Heart left ventricle (tissue), 16 donors: ENCODE measurements at regions not wholly inside any gene's neighbourhood (a gene's known extent, or its start where the extent isn't known, plus 50 kb on each side); places are given as distances from the start of the nearest gene placed in this dataset.

ENCODE experiments used
- ATAC-seq, 4 donors: fragments of 200-7000 bp; cut with Tn5 transposase; one replicate each; pipeline ENCODE4 v1.9.1; 2020 to 2022; ENCODE audit warnings: moderate library complexity in 4 of 4, mild to moderate bottlenecking in 3 of 4, moderate number of reproducible peaks in 1 of 4
- DNase-seq, 5 donors: peaks; one replicate each; pipeline ENCODE4 v3.0.0-alpha.2; 2020
- H3K27ac ChIP-seq, 12 donors: fragments of 200-600 bp; sonication (generic) in 4 of 12; one replicate each; pipeline versions ENCODE4 v1.5.0 to v1.8.0; 2016 to 2022; ENCODE audit warnings: mild to moderate bottlenecking in 2 of 12
- H3K27me3 ChIP-seq, 9 donors: fragments of 200-600 bp; sonication (generic) in 2 of 9; one replicate each; pipeline versions ENCODE4 v1.5.1 to v1.8.0; 2016 to 2022; ENCODE audit warnings: mild to moderate bottlenecking in 3 of 9
- H3K36me3 ChIP-seq, 9 donors: fragments of 200-600 bp; sonication (generic) in 2 of 9; one replicate each; pipeline versions ENCODE4 v1.5.0 to v1.8.0; 2018 to 2022; ENCODE audit warnings: mild to moderate bottlenecking in 2 of 9
- H3K4me1 ChIP-seq, 12 donors: fragments of 200-600 bp; sonication (generic) in 4 of 12; one replicate each; pipeline versions ENCODE4 v1.5.0 to v1.8.0; 2016 to 2022; ENCODE audit warnings: mild to moderate bottlenecking in 3 of 12
- H3K4me3 ChIP-seq, 12 donors: fragments of 200-600 bp; sonication (generic) in 4 of 12; one replicate each; pipeline versions ENCODE4 v1.5.0 to v1.8.0; 2017 to 2022; ENCODE audit warnings: mild to moderate bottlenecking in 9 of 12, moderate library complexity in 4 of 12
- H3K9me3 ChIP-seq, 12 donors: fragments of 200-600 bp; sonication (generic) in 4 of 12; one replicate each; pipeline versions ENCODE4 v1.5.0 to v1.8.0; 2016 to 2022; ENCODE audit warnings: mild to moderate bottlenecking in 1 of 12
- POLR2A ChIP-seq, 2 donors: fragments of 450-650 bp; IDR thresholded peaks; one replicate each; pipeline ENCODE4 v1.6.1; 2017; ENCODE audit warnings: antibody characterized with exemption in 2 of 2, mild to moderate bottlenecking in 2 of 2, moderate library complexity in 2 of 2
- WGBS, 4 donors: extraction: QIAGEN DNeasy Blood & Tissue Kit in 2 of 4; methylation state at CpG; one replicate each; pipeline versions ENCODE4 v1.1.5 to v1.1.7; 2013 to 2018; 5-methylcytosine and 5-hydroxymethylcytosine counted together
- intact Hi-C, 10 donors: fragments of 100-400 bp; cut with DNase I; formaldehyde crosslinking; loops; one replicate each; pipeline versions ENCODE4 v1.11.1 to v1.14.2; 2022
- TF ChIP-seq, protein P1 (sequence below), 12 donors: fragments of 200-600 bp; sonication (generic) in 4 of 12; IDR thresholded peaks; one replicate each; pipeline versions ENCODE4 v1.5.0 to v1.8.0; 2018 to 2022; ENCODE audit warnings: antibody characterized with exemption in 12 of 12, mild to moderate bottlenecking in 5 of 12
- donor health status: ischemic (EF 13 %, LVEDD 7.1; RV severe dilation, severe dysfunction).
- donor health status: healthy with polysubstance abuse.
- donor health status: DM: no; HTN: yes; CAD: no.
- donor health status: DM: no; HTN: no; CAD: no.
- donor health status: ischemic (EF 25% LVEDD 6.9; RV normal size, moderate dysfunction).
- donor health status: ischemic (EF 25% LVEDD 5.7; RV mildly dilated, moderate dysfunction).
- donor health status: healthy.
- donor health status: DM: yes; HTN: yes; CAD: no.
- donor health status: ischemic (EF 35%, LVEDD 5.7; RV mildly dilated, moderate dysfunction).
- donor health status: nonischemic (EF 11% LVEDD 7.7; RV severe dilation, severe dysfunction).
- donor health status: DM: yes; HTN: yes; CAD: no.
- donor health status: PGD.
- donor health status: ischemic (EF 29% LVEDD 5.4; RV normal size, mild dysfunction).
- donor health status: nonischemic (EF 23%, LVEDD 6.1; RV moderate dilation, normal function).

DNA sequence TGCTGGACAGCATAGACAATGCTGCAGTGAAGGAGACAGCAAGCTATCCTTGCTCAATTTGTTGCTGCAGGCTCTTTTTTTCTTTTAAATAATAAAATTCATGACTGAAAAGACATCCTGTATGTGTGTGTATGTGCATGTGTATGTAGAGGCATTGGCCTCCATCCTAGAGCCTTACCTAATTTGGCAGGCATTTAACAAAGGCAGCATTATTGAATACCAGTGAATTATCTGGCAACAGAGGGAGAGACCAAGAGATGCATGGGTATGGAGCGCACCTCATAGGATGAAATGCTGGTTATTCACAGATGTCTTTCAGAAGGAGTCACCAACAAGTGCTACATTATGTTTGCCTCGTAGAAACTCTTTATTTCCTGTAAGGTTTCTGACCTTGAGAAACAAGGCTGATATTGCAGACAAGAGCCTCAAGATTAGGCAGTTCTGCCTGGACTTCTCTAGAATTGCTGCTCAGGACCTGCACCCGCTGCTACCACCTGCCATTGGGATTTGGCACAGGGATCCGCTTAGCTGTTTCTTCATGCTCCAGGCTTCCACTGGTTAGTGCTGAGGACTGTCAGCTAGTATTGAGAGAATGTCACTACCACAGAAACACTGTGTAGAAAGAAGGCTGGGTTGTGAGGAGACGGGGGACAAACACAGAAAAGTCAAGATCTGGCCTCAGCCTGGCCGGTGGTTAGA is 247.7 kb upstream of the RFX3 start:
- no peak for ATAC-seq
- intact Hi-C loops: no loop called here
- H3K4me3 ChIP-seq: no peak overlapping the region
- WGBS, 4 donors: 86 to 94% (median 87%) methylated on average over 6 of the region's 6 CpGs
- H3K4me1 ChIP-seq: no peaks in the 10 kb centered on the region
- no peaks in the 10 kb centered on the region for H3K9me3 ChIP-seq
- DNase-seq: no peak
- H3K36me3 ChIP-seq: no peaks in the 10 kb centered on the region
- no peak overlapping the region for H3K27ac ChIP-seq
- TF ChIP-seq, protein P1, sequence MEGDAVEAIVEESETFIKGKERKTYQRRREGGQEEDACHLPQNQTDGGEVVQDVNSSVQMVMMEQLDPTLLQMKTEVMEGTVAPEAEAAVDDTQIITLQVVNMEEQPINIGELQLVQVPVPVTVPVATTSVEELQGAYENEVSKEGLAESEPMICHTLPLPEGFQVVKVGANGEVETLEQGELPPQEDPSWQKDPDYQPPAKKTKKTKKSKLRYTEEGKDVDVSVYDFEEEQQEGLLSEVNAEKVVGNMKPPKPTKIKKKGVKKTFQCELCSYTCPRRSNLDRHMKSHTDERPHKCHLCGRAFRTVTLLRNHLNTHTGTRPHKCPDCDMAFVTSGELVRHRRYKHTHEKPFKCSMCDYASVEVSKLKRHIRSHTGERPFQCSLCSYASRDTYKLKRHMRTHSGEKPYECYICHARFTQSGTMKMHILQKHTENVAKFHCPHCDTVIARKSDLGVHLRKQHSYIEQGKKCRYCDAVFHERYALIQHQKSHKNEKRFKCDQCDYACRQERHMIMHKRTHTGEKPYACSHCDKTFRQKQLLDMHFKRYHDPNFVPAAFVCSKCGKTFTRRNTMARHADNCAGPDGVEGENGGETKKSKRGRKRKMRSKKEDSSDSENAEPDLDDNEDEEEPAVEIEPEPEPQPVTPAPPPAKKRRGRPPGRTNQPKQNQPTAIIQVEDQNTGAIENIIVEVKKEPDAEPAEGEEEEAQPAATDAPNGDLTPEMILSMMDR (IDR thresholded peaks at IDR 0.05): no peak
- TF ChIP-seq POLR2A (IDR thresholded peaks at IDR 0.05): no peak
- H3K27me3 ChIP-seq: no peaks in the 10 kb centered on the region

DNA sequence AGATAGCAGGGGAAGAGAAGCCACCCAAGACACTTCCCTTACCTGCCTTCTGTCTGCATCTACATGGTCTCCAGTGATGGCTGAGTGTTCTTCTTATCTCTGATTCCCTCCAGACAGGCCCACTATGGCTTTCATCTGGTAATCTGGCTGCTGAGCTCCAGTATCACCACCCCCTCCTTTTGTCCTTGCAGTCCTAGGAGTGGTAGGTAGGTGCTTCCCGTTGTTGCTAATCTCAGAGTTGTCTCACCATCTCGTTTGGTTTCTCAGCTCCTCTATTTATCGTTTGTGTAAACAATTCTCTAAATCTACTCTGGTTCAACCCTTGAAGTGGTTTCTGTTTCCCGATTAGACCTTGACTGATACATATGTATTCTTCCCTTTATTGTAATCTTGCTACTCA is 243.8 kb upstream of the RFX3 start:
- H3K4me3 ChIP-seq: no peak overlapping the region
- whole genome bisulfite sequencing, 4 donors: 20 to 29% (median 24%) methylated on average over 4 of the region's 4 CpGs
- peak overlapping the region in 3 of 12 donors; percentile 6 to 19 (median 15) for H3K27ac ChIP-seq
- H3K27me3 ChIP-seq: no peaks in the 10 kb centered on the region
- H3K9me3 ChIP-seq: peaks cover 0 to under 1% (median 0%) of the 10 kb centered on the region in 12 donors
- TF ChIP-seq, protein P1 (IDR thresholded peaks at IDR 0.05): no peak
- no peak for TF ChIP-seq POLR2A (IDR thresholded peaks at IDR 0.05)
- H3K36me3 ChIP-seq: no peaks in the 10 kb centered on the region
- H3K4me1 ChIP-seq: no peaks in the 10 kb centered on the region
- intact Hi-C loops: no loop called here
- ATAC-seq (no peak), DNase-seq (no peak)

DNA sequence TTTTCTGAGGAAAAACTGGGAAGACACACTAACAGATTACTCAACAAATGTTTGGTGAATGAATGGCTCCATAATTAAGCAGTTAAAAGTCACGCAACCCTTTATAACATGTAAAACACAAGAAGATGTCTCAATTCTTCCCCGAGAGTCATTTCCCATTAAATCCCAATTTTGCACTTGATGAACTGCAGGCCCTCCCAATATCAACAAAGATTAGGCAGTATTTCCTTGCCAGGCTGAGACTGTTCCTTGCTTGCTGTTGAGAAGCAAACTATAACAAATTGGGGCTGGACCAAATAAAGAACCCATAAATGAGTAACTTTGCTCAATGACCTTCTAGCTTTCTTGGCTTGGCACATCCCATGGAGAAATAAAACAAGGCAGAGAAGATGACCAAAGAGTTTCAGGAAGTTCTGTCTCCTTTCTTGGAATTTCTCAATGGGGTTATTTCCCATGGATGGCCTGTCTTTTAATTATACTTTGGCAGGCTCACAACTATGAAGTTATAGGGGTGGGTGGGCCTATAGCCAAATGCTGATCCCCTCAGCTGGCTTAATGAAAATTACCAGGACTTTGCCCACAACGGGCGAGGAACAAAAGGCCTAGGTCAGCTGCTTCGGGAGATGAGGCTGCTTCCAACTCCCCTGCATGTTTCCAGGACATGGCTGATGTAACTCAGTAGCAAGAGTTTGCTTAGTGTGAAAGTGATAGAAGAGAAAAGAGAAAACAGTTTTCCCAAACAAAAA is 243.1 kb upstream of the RFX3 start:
- H3K36me3 ChIP-seq: no peaks in the 10 kb centered on the region
- intact Hi-C loops: no loop called here
- H3K4me3 ChIP-seq: no peak overlapping the region
- WGBS, 4 donors: 69 to 78% (median 73%) methylated on average over 5 of the region's 5 CpGs
- no peak for TF ChIP-seq POLR2A (IDR thresholded peaks at IDR 0.05)
- TF ChIP-seq, protein P1 (IDR thresholded peaks at IDR 0.05): no peak
- no peaks in the 10 kb centered on the region for H3K4me1 ChIP-seq
- H3K9me3 ChIP-seq: peaks cover 0 to 3% (median 0%) of the 10 kb centered on the region in 12 donors
- DNase-seq (no peak), ATAC-seq (peak in 2 of 4 donors; percentile 57 to 59)
- H3K27me3 ChIP-seq: no peaks in the 10 kb centered on the region
- H3K27ac ChIP-seq: peak overlapping the region in 3 of 12 donors; percentile 15 to 47 (median 19)

DNA sequence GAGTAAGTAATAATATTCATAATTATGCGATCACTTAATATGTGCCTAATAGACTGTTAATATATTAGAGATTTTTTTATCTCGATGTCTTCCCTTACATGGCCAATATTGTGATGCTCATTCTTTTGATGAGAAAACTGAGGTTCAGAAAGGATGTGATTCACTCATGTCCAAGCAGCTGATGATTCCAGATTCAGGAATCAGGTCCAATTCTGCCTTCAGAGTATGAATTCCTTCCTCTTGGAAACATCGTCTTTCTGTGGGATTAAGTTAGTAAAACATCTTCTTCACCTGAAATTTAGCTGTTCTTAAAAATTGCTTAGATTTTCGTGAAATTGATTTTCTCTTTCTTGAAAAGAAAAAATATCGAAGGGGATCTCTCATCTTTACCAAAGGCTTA is 242.5 kb upstream of the RFX3 start:
- WGBS, 4 donors: 82 to 88% (median 85%) methylated on average over 5 of the region's 5 CpGs
- TF ChIP-seq, protein P1 (IDR thresholded peaks at IDR 0.05): no peak
- no peak for TF ChIP-seq POLR2A (IDR thresholded peaks at IDR 0.05)
- ATAC-seq (no peak), DNase-seq (no peak)
- Histone ChIP-seq H3K27ac (peak overlapping the region in 1 of 12 donors; percentile 47), H3K36me3 (no peaks in the 10 kb centered on the region), H3K27me3 (no peaks in the 10 kb centered on the region), H3K4me3 (no peak overlapping the region), H3K4me1 (no peaks in the 10 kb centered on the region), H3K9me3 (peaks cover 0 to 5% (median 0%) of the 10 kb centered on the region in 12 donors)
- intact Hi-C loops: no loop called here
